CD4-positive, alpha-beta T cell (primary cell): ENCODE measurements at regions not wholly inside any gene's neighbourhood (a gene's known extent, or its start where the extent isn't known, plus 50 kb on each side); places are given as distances from the start of the nearest gene placed in this dataset.

ENCODE experiments used
- ATAC-seq: fragments of 200-7000 bp; cut with Tn5 transposase; one replicate; pipeline ENCODE4 v1.10.0; 2022; ENCODE audit warnings: mild to moderate bottlenecking; ENCODE audit not compliant: poor library complexity
- CTCF ChIA-PET: fragments of 350-600 bp; sonication (Branson Sonifier 250); formaldehyde crosslinking; loops from one replicate; lab custom pipeline; 2021; ENCODE audit warnings: antibody characterized with exemption, inconsistent platforms; lab: Charles Lee
- POLR2A ChIA-PET: fragments of 350-600 bp; sonication (Branson Sonifier 250); formaldehyde crosslinking; loops from one replicate; lab custom pipeline; 2021; ENCODE audit warnings: antibody characterized with exemption, inconsistent platforms; lab: Charles Lee
- DNase-seq, 14 experiments: peaks; one replicate each; pipeline ENCODE4 v3.0.0-alpha.2; 2013 to 2020; ENCODE audit warnings: mixed read lengths in 2 of 14
- H3K27ac ChIP-seq, 2 donors: one replicate each; pipeline versions ENCODE4 v1.5.1 to v1.7.0; 2013; ENCODE audit warnings: low read length in 2 of 2, low read depth in 1 of 2, mild to moderate bottlenecking in 1 of 2
- H3K27me3 ChIP-seq, 2 experiments: 1 replicate in 1 of 2; 2 replicates in 1 of 2; pipeline versions ENCODE4 v1.6.1 to v1.7.0; 2013; ENCODE audit warnings: low read length in 2 of 2, control low read depth in 1 of 2, mild to moderate bottlenecking in 1 of 2, moderate library complexity in 1 of 2; ENCODE audit not compliant: insufficient read depth in 2 of 2, control insufficient read depth in 1 of 2
- H3K36me3 ChIP-seq: one replicate; pipeline ENCODE4 v1.6.1; 2013; ENCODE audit warnings: low read length, control low read depth; ENCODE audit not compliant: insufficient read depth
- H3K4me1 ChIP-seq: one replicate; pipeline ENCODE4 v1.6.1; 2013; ENCODE audit warnings: low read length, control low read depth; ENCODE audit not compliant: insufficient read depth
- H3K4me3 ChIP-seq: one replicate; pipeline ENCODE4 v1.5.1; 2013; ENCODE audit warnings: mild to moderate bottlenecking, low read length, moderate library complexity
- H3K9me3 ChIP-seq, 2 experiments: 1 replicate in 1 of 2; 2 replicates in 1 of 2; pipeline versions ENCODE4 v1.6.1 to v1.7.0; 2013; ENCODE audit warnings: low read length in 2 of 2, mild to moderate bottlenecking in 2 of 2, control low read depth in 1 of 2, moderate library complexity in 1 of 2; ENCODE audit not compliant: control insufficient read depth in 1 of 2, insufficient read depth in 1 of 2
- H3K27ac Mint-ChIP-seq: one replicate; pipeline ENCODE4 v1.8.0; 2020; ENCODE audit warnings: mixed read lengths
- H3K27me3 Mint-ChIP-seq: one replicate; pipeline ENCODE4 v1.8.0; 2021; ENCODE audit warnings: mixed read lengths
- H3K36me3 Mint-ChIP-seq: one replicate; pipeline ENCODE4 v1.8.0; 2021; ENCODE audit warnings: low read depth, mixed read lengths
- H3K4me1 Mint-ChIP-seq: one replicate; pipeline ENCODE4 v1.8.0; 2021; ENCODE audit warnings: low read depth, mixed read lengths
- H3K4me3 Mint-ChIP-seq: one replicate; pipeline ENCODE4 v1.8.0; 2020; ENCODE audit warnings: mild to moderate bottlenecking, mixed read lengths
- H3K9me3 Mint-ChIP-seq: one replicate; pipeline ENCODE4 v1.8.0; 2020; ENCODE audit warnings: mixed read lengths
- intact Hi-C, 2 experiments: fragments of 100-400 bp; cut with DNase I in 1 of 2; cut with micrococcal nuclease in 1 of 2; formaldehyde crosslinking; loops; one replicate each; pipeline versions ENCODE4 v1.15.1 to v1.9.0; 2023 to 2025; cut with DNase I, micrococcal nuclease
- TF ChIP-seq, protein P1 (sequence below): fragments of 200-600 bp; IDR thresholded peaks from one replicate; pipeline ENCODE4 v1.8.0; 2022; ENCODE audit warnings: antibody characterized with exemption, mild to moderate bottlenecking

DNA sequence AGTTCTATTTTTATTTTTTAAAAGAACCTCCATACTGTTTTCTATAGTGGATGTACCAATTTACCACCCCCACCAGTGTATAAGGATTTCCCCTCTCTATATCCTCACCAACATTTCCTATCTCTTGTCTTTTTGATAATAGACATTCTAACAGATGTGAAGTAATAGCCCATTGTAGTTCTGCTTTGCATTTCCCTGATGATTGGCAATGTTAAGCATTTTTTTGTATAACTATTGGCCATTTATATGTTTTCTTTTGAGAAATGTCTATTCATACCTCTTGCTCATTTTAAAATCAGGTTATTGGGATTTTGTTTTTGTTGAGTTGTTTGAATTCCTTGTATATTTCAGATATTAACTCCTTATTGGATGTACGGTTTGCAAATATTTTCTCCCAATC lies 251.1 kb upstream of the HTR2C start:
- intact Hi-C loops: no loop called here
- no peaks in the 10 kb centered on the region for H3K36me3 ChIP-seq
- ChIA-PET POLR2A (no interaction called here), CTCF (no interaction called here)
- Mint-ChIP-seq H3K4me1 (no peaks in the 10 kb centered on the region), H3K9me3 (no peaks in the 10 kb centered on the region), H3K27ac (no peak overlapping the region), H3K4me3 (no peak overlapping the region), H3K36me3 (no peaks in the 10 kb centered on the region), H3K27me3 (no peaks in the 10 kb centered on the region)
- DNase-seq (no peak), ATAC-seq (no peak)
- H3K4me1 ChIP-seq: no peaks in the 10 kb centered on the region
- peaks cover 0 to 5% of the 10 kb centered on the region in 2 experiments for H3K9me3 ChIP-seq
- H3K27me3 ChIP-seq: no peaks in the 10 kb centered on the region
- TF ChIP-seq, protein P1, sequence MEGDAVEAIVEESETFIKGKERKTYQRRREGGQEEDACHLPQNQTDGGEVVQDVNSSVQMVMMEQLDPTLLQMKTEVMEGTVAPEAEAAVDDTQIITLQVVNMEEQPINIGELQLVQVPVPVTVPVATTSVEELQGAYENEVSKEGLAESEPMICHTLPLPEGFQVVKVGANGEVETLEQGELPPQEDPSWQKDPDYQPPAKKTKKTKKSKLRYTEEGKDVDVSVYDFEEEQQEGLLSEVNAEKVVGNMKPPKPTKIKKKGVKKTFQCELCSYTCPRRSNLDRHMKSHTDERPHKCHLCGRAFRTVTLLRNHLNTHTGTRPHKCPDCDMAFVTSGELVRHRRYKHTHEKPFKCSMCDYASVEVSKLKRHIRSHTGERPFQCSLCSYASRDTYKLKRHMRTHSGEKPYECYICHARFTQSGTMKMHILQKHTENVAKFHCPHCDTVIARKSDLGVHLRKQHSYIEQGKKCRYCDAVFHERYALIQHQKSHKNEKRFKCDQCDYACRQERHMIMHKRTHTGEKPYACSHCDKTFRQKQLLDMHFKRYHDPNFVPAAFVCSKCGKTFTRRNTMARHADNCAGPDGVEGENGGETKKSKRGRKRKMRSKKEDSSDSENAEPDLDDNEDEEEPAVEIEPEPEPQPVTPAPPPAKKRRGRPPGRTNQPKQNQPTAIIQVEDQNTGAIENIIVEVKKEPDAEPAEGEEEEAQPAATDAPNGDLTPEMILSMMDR: no peak
- no peak overlapping the region for H3K4me3 ChIP-seq
- H3K27ac ChIP-seq: no peak overlapping the region

DNA sequence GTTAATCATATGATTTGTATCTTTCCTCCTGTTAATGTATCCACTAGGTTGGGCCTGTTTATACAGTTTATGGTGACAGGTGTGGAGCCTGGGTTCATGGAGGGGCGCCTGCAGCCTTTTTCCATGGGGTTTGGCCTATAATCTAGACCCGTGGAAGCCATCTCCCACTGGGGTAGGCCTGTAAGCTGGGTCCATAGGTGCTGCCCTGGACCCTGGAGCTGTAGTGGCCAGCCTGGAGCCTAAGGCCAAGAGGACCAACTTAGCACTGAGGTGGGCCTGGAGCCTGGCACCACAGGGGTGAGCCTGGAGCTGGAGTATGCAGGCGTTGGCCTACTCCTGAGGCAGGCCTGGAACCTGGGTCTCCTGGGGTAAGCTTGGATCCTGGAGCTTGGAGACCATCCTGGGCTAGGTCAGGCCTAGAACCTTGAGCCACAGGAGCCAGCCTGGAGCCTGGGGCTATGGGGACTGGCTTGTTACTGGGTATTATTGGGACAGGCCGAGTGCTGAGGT lies 249.4 kb upstream of the HTR2C start:
- no peak overlapping the region for H3K4me3 ChIP-seq
- peaks cover 0 to 5% of the 10 kb centered on the region in 2 experiments for H3K9me3 ChIP-seq
- H3K27ac ChIP-seq: no peak overlapping the region
- H3K4me1 Mint-ChIP-seq: no peaks in the 10 kb centered on the region
- no peaks in the 10 kb centered on the region for H3K36me3 Mint-ChIP-seq
- no peak for ATAC-seq
- ChIA-PET CTCF (no interaction called here), POLR2A (no interaction called here)
- H3K27ac Mint-ChIP-seq: no peak overlapping the region
- DNase-seq: peak in 1 of 14 experiments; percentile 1
- TF ChIP-seq, protein P1: no peak
- H3K4me3 Mint-ChIP-seq: no peak overlapping the region
- no peaks in the 10 kb centered on the region for H3K27me3 ChIP-seq
- H3K27me3 Mint-ChIP-seq: no peaks in the 10 kb centered on the region
- intact Hi-C loops: no loop called here
- no peaks in the 10 kb centered on the region for H3K36me3 ChIP-seq
- H3K4me1 ChIP-seq: no peaks in the 10 kb centered on the region
- no peaks in the 10 kb centered on the region for H3K9me3 Mint-ChIP-seq

DNA sequence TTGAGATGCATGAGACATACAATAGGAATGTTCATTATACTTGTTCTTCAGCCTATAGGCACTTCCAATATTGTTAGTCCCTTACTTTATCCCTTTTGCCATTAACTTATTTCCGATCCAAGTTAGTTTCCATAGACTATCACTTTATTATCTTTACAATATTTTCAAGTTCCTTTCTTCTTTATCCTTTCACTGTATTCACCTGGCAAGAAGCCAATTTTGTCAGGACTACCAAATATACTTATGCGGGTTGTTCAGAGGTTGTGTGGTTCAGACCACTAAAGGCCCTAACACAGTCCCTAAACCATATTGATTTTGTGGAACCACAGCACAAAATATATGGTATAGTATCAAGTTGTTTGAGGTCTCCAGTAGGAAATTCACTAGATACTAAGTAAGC lies 245.0 kb upstream of the HTR2C start:
- Mint-ChIP-seq H3K4me3 (no peak overlapping the region), H3K4me1 (no peaks in the 10 kb centered on the region), H3K27ac (no peak overlapping the region), H3K27me3 (no peaks in the 10 kb centered on the region), H3K9me3 (no peaks in the 10 kb centered on the region), H3K36me3 (no peaks in the 10 kb centered on the region)
- TF ChIP-seq, protein P1: no peak
- Histone ChIP-seq H3K4me1 (no peaks in the 10 kb centered on the region), H3K4me3 (no peak overlapping the region), H3K9me3 (peaks cover 0 to 5% of the 10 kb centered on the region in 2 experiments), H3K36me3 (no peaks in the 10 kb centered on the region), H3K27me3 (no peaks in the 10 kb centered on the region), H3K27ac (no peak overlapping the region)
- ATAC-seq (no peak), DNase-seq (no peak)
- intact Hi-C loops: no loop called here
- CTCF ChIA-PET: no interaction called here
- POLR2A ChIA-PET: no interaction called here
